ENCODE measurements at regions not wholly inside any gene's neighbourhood (a gene's known extent, or its start where the extent isn't known, plus 50 kb on each side); places are given as distances from the start of the nearest gene placed in this dataset.

- Histone ChIP-seq H3K9me3 (ENCODE audit: low read length) (no peaks in the 10 kb centered on the region), H3K79me2 (replicated peaks; ENCODE audit: insufficient read depth, low read length) (no peaks in the 10 kb centered on the region), H3F3A (ENCODE audit: insufficient read depth, low read length, poor library complexity, severe bottlenecking) (no peaks in the 10 kb centered on the region), H3K9ac (ENCODE audit: low read length) (no peak overlapping the region), H4K20me1 (ENCODE audit: insufficient read depth) (no peaks in the 10 kb centered on the region), H2AFZ (ENCODE audit: low read depth, low read length) (no peak overlapping the region), H3K36me3 (ENCODE audit: insufficient read depth, low read length) (no peaks in the 10 kb centered on the region), H3K9me2 (ENCODE audit: insufficient read depth, low read length) (no peaks in the 10 kb centered on the region), H3K27ac (ENCODE audit: low read length) (no peak overlapping the region), H3K27me3 (ENCODE audit: insufficient read depth, low read depth, low read length) (no peaks in the 10 kb centered on the region), H3K4me3 (ENCODE audit: low read length) (no peak overlapping the region), H3K4me2 (ENCODE audit: low read length) (no peak overlapping the region)
- no peak for TF ChIP-seq RAD21 (conservative IDR thresholded peaks at IDR 0.05)
- TF ChIP-seq EZH2 (IDR thresholded peaks at IDR 0.05; ENCODE audit: borderline replicate concordance, insufficient read depth, low read length, poor library complexity, severe bottlenecking), result no peak
- no peak for TF ChIP-seq SMC3 (conservative IDR thresholded peaks at IDR 0.05; ENCODE audit: poor library complexity)
- no peak for TF ChIP-seq POLR2AphosphoS5 (IDR thresholded peaks at IDR 0.05)
- TF ChIP-seq EP300 (conservative IDR thresholded peaks at IDR 0.05; ENCODE audit: poor library complexity, severe bottlenecking), result no peak
- TF ChIP-seq MXI1 (conservative IDR thresholded peaks at IDR 0.05; ENCODE audit: poor library complexity, severe bottlenecking), result no peak
- no peak for TF ChIP-seq TAF1 (IDR thresholded peaks at IDR 0.05; ENCODE audit: low read depth)
- TF ChIP-seq REST (IDR thresholded peaks at IDR 0.05; ENCODE audit: borderline replicate concordance), result no peak
- TF ChIP-seq CTCF (IDR thresholded peaks at IDR 0.05; ENCODE audit: poor library complexity, severe bottlenecking), result no peak
Measured at GRCh38 chr3:105094588-105094987, 272.1 kb upstream of the ALCAM start.

- Histone ChIP-seq H3K9ac (ENCODE audit: low read length) (no peak overlapping the region), H3K27me3 (ENCODE audit: insufficient read depth, low read depth, low read length) (no peaks in the 10 kb centered on the region), H3K27ac (ENCODE audit: low read length) (no peak overlapping the region), H3K79me2 (replicated peaks; ENCODE audit: insufficient read depth, low read length) (no peaks in the 10 kb centered on the region), H3K9me3 (ENCODE audit: low read length) (no peaks in the 10 kb centered on the region), H2AFZ (ENCODE audit: low read depth, low read length) (no peak overlapping the region), H3K4me2 (ENCODE audit: low read length) (no peak overlapping the region), H3K36me3 (ENCODE audit: insufficient read depth, low read length) (no peaks in the 10 kb centered on the region), H3K9me2 (ENCODE audit: insufficient read depth, low read length) (no peaks in the 10 kb centered on the region), H3F3A (ENCODE audit: insufficient read depth, low read length, poor library complexity, severe bottlenecking) (no peaks in the 10 kb centered on the region), H4K20me1 (ENCODE audit: insufficient read depth) (no peaks in the 10 kb centered on the region), H3K4me3 (ENCODE audit: low read length) (no peak overlapping the region)
- TF ChIP-seq RAD21 (conservative IDR thresholded peaks at IDR 0.05), result no peak
- no peak for TF ChIP-seq TAF1 (IDR thresholded peaks at IDR 0.05; ENCODE audit: low read depth)
- no peak for TF ChIP-seq MXI1 (conservative IDR thresholded peaks at IDR 0.05; ENCODE audit: poor library complexity, severe bottlenecking)
- TF ChIP-seq CTCF (IDR thresholded peaks at IDR 0.05; ENCODE audit: poor library complexity, severe bottlenecking), result no peak
- TF ChIP-seq POLR2AphosphoS5 (IDR thresholded peaks at IDR 0.05), result no peak
- TF ChIP-seq EP300 (conservative IDR thresholded peaks at IDR 0.05; ENCODE audit: poor library complexity, severe bottlenecking), result no peak
- no peak for TF ChIP-seq EZH2 (IDR thresholded peaks at IDR 0.05; ENCODE audit: borderline replicate concordance, insufficient read depth, low read length, poor library complexity, severe bottlenecking)
- no peak for TF ChIP-seq REST (IDR thresholded peaks at IDR 0.05; ENCODE audit: borderline replicate concordance)
- no peak for TF ChIP-seq SMC3 (conservative IDR thresholded peaks at IDR 0.05; ENCODE audit: poor library complexity)
Measured at GRCh38 chr3:105096071-105096470, 270.6 kb upstream of the ALCAM start.
